ENCODE measurements at regions not wholly inside any gene's neighbourhood (a gene's known extent, or its start where the extent isn't known, plus 50 kb on each side); places are given as distances from the start of the nearest gene placed in this dataset.

- Histone ChIP-seq H3K9ac (ENCODE audit: low read depth in 1 of 2, low read length in 2 of 2) (no peak overlapping the region), H3K27ac (ENCODE audit: low read depth in 1 of 2, low read length in 2 of 2) (no peak overlapping the region), H3K4me1 (ENCODE audit: control insufficient read depth in 4 of 4, insufficient read depth in 4 of 4, low read length in 3 of 4) (no peaks in the 10 kb centered on the region), H3K9me3 (ENCODE audit: control insufficient read depth in 4 of 4, low read length in 3 of 4) (no peaks in the 10 kb centered on the region), H3K36me3 (ENCODE audit: control insufficient read depth in 4 of 4, insufficient read depth in 3 of 4, low read depth in 1 of 4, low read length in 3 of 4) (no peaks in the 10 kb centered on the region), H3K4me3 (ENCODE audit: low read depth in 1 of 3, low read length in 3 of 3) (no peak overlapping the region), H3K27me3 (ENCODE audit: control insufficient read depth in 4 of 4, insufficient read depth in 4 of 4, low read length in 3 of 4) (no peaks in the 10 kb centered on the region)
- no peak for TF ChIP-seq CTCF (IDR thresholded peaks at IDR 0.05; ENCODE audit: low read depth, low read length, missing input control)
- TF ChIP-seq, protein P1, sequence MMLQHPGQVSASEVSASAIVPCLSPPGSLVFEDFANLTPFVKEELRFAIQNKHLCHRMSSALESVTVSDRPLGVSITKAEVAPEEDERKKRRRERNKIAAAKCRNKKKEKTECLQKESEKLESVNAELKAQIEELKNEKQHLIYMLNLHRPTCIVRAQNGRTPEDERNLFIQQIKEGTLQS (IDR thresholded peaks at IDR 0.05): no peak
- no peak for TF ChIP-seq RXRA (IDR thresholded peaks at IDR 0.05)
- no peak for TF ChIP-seq SP1 (IDR thresholded peaks at IDR 0.05)
- TF ChIP-seq, protein P2, sequence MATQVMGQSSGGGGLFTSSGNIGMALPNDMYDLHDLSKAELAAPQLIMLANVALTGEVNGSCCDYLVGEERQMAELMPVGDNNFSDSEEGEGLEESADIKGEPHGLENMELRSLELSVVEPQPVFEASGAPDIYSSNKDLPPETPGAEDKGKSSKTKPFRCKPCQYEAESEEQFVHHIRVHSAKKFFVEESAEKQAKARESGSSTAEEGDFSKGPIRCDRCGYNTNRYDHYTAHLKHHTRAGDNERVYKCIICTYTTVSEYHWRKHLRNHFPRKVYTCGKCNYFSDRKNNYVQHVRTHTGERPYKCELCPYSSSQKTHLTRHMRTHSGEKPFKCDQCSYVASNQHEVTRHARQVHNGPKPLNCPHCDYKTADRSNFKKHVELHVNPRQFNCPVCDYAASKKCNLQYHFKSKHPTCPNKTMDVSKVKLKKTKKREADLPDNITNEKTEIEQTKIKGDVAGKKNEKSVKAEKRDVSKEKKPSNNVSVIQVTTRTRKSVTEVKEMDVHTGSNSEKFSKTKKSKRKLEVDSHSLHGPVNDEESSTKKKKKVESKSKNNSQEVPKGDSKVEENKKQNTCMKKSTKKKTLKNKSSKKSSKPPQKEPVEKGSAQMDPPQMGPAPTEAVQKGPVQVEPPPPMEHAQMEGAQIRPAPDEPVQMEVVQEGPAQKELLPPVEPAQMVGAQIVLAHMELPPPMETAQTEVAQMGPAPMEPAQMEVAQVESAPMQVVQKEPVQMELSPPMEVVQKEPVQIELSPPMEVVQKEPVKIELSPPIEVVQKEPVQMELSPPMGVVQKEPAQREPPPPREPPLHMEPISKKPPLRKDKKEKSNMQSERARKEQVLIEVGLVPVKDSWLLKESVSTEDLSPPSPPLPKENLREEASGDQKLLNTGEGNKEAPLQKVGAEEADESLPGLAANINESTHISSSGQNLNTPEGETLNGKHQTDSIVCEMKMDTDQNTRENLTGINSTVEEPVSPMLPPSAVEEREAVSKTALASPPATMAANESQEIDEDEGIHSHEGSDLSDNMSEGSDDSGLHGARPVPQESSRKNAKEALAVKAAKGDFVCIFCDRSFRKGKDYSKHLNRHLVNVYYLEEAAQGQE (IDR thresholded peaks at IDR 0.05): no peak
- no peak for TF ChIP-seq FOXA2 (IDR thresholded peaks at IDR 0.05)
- TF ChIP-seq HNF4G (IDR thresholded peaks at IDR 0.05): no peak
- no peak for TF ChIP-seq EGR1 (IDR thresholded peaks at IDR 0.05; ENCODE audit: low read depth in 2 of 2)
- no peak for TF ChIP-seq ZBTB33 (IDR thresholded peaks at IDR 0.05)
- TF ChIP-seq JUND (IDR thresholded peaks at IDR 0.05): no peak
- no peak for TF ChIP-seq NR2F2 (IDR thresholded peaks at IDR 0.05)
- no peak for TF ChIP-seq GABPA (IDR thresholded peaks at IDR 0.05 in 1 of 2, conservative IDR thresholded peaks at IDR 0.05 in 1 of 2)
- no peak for TF ChIP-seq RAD21 (IDR thresholded peaks at IDR 0.05)
- no peak for TF ChIP-seq TAF1 (conservative IDR thresholded peaks at IDR 0.05)
- no peak for TF ChIP-seq HNF4A (conservative IDR thresholded peaks at IDR 0.05)
- no peak for TF ChIP-seq YY1 (IDR thresholded peaks at IDR 0.05)
- TF ChIP-seq FOXA1 (IDR thresholded peaks at IDR 0.05): no peak
- DNase-seq (ENCODE audit: low spot score): no peak
- 74% methylated on average over 1 of the region's 1 CpG for WGBS
These were observed 526.5 kb downstream of the CCER1 start for GRCh38 chr12:90428465-90428864.

GRCh38 chr12:90423965-90424364 lies 531.0 kb downstream of the CCER1 start:
- Histone ChIP-seq H3K36me3 (ENCODE audit: control insufficient read depth in 4 of 4, insufficient read depth in 3 of 4, low read depth in 1 of 4, low read length in 3 of 4) (no peaks in the 10 kb centered on the region), H3K9me3 (ENCODE audit: control insufficient read depth in 4 of 4, low read length in 3 of 4) (no peaks in the 10 kb centered on the region), H3K4me3 (ENCODE audit: low read depth in 1 of 3, low read length in 3 of 3) (no peak overlapping the region), H3K27me3 (ENCODE audit: control insufficient read depth in 4 of 4, insufficient read depth in 4 of 4, low read length in 3 of 4) (no peaks in the 10 kb centered on the region), H3K4me1 (ENCODE audit: control insufficient read depth in 4 of 4, insufficient read depth in 4 of 4, low read length in 3 of 4) (no peaks in the 10 kb centered on the region), H3K27ac (ENCODE audit: low read depth in 1 of 2, low read length in 2 of 2) (no peak overlapping the region), H3K9ac (ENCODE audit: low read depth in 1 of 2, low read length in 2 of 2) (no peak overlapping the region)
- no peak for DNase-seq (ENCODE audit: low spot score)
- 53% methylated on average over 2 of the region's 2 CpGs for WGBS
- no peak for TF ChIP-seq ZBTB33 (IDR thresholded peaks at IDR 0.05)
- TF ChIP-seq NR2F2 (IDR thresholded peaks at IDR 0.05): no peak
- no peak for TF ChIP-seq YY1 (IDR thresholded peaks at IDR 0.05)
- no peak for TF ChIP-seq EGR1 (IDR thresholded peaks at IDR 0.05; ENCODE audit: low read depth in 2 of 2)
- TF ChIP-seq SP1 (IDR thresholded peaks at IDR 0.05): no peak
- TF ChIP-seq JUND (IDR thresholded peaks at IDR 0.05): no peak
- no peak for TF ChIP-seq FOXA1 (IDR thresholded peaks at IDR 0.05)
- no peak for TF ChIP-seq CTCF (IDR thresholded peaks at IDR 0.05; ENCODE audit: low read depth, low read length, missing input control)
- TF ChIP-seq RXRA (IDR thresholded peaks at IDR 0.05): no peak
- TF ChIP-seq HNF4A (conservative IDR thresholded peaks at IDR 0.05): no peak
- no peak for TF ChIP-seq FOXA2 (IDR thresholded peaks at IDR 0.05)
